Stimulated activated CD4-positive, alpha-beta T cell treated with anti-CD3 and anti-CD28 coated beads, Interleukin-15, amount 100 ng/mL, for 1 hour (primary cell): ENCODE measurements at regions not wholly inside any gene's neighbourhood (a gene's known extent, or its start where the extent isn't known, plus 50 kb on each side); places are given as distances from the start of the nearest gene placed in this dataset.

Experiments
- DNase-seq, 2 donors: peaks; one replicate each; pipeline ENCODE4 v3.0.0-alpha.2; 2020; ENCODE audit warnings: low read depth in 1 of 2, low spot score in 1 of 2

DNA sequence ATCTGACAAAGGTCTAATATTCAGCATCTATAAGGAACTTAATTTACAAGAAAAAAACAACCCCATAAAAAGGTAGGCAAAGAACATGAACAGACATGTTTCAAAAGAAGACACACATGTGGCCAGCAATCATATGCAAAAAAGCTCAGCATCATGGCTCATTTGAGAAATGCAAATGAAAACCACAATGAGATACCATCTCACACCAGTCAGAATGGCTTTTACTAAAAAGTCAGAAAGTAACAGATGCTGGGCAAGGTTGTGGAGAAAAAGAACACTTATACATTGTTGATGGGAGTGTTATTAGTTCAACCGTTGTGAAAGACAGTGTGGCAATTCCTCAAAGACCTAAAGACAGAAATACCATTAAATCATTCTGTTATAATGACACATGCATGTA lies 289.9 kb upstream of the MMS22L start:
- DNase-seq: no peak

DNA sequence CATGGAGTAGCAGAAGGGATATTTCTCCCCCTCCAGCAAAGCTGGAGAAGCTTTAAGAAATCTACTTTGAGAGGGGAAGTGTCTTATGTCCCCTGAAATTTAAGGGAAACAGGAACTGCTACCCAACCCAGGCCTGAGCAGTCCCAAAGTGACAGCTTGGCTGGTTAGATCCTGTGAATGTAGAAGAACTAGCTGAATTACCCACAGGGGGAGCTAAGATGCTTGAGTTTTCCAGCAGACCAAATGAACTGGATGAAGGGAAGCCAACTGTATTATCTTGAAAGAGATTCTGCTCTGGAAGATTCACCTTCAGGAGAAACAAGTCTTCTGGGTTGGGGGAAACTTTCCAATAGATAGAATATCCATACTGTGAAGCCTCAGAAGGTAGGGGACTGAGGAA lies 303.3 kb upstream of the MMS22L start:
- no peak for DNase-seq

DNA sequence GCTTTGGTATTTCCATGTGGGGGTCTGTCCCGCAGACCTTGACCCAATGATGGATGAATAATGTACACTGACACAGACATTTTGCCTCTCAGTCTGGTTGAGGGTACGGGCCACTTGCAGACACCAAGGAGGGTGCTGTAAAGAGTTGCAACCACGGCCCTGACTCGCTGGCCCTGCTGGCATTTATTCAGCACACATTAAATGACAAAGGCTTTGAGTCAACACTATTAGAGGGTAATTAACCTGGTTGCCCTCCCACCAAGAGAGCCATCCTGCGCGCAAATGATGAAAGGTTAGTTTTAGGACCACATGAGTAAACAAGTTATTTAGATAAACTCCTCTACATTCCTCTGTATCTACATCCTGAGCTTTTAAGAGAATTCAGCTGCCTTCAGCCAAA lies 308.9 kb upstream of the MMS22L start:
- DNase-seq: no peak

DNA sequence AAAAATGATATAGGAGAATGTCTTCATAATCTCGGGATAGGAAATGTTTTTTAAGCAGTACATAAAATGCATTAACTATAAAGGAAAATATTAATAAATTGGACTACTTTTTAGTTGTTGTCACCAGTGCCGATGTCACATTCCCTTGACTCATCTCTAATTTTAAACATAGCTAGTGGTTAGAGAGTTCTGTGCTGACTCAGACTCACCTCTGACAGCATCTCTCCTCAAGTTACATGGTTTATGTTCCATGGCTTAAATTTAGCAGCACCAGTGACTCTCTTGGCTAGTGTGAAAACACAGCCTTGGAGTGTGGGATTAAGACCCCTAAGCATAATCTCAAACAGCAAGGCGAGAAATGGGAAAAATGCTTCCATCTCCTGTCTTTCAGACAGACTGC lies 311.8 kb upstream of the MMS22L start:
- no peak for DNase-seq

DNA sequence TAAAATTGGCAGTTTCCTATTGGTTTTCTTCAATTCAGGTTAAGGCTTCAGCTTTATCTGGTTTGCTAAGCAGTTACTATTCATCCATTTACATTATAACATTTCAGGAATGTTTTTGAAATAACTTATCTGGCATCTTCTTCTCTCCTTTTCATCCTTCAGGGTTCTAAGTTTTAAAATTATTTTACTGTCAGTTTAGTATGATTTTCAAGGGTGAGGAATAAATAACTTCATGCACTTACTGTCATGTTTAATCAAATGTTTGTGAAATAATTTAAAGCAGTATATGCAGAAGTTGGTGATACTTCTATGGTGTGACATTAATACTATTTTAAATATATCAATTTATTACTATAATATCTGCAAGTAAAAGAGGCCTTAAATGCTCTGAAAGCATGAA lies 338.1 kb upstream of the MMS22L start:
- no peak for DNase-seq

DNA sequence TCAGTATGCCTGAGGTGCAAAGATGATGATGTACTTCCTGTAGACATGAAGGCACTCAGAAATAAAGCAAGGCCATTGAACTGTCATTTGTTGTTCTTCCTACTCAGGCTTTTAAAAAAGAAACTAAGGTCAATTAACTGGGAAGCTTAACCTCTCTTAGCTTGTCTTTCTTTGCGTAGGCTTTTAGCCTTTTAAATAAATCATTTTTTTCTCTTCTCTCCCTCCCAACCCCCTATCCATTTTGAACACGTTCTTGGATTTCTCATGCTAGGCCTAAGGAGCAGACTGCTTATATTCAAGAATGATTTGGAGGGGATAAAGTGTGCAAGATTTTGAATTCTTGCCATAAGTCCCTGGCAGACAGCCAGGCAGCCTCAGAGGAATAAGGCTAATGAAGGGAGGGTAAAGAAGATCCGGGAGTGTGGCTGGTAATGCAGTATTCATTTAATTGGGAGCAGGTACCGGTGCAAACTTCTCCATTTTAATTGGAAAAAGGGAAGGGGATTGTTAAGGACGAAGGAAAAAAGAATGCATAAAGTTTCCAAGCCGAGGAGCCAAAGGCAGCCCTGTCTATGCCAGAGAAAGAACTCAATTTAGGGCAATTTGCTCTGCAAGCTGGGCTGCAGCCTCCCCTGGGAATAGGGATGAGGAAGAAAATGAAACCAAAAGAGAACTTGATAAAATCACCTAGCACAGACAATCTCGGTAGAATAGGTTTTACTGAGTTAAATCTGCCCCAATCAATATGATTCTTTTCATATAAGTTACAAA lies 343.8 kb upstream of the MMS22L start:
- no peak for DNase-seq

DNA sequence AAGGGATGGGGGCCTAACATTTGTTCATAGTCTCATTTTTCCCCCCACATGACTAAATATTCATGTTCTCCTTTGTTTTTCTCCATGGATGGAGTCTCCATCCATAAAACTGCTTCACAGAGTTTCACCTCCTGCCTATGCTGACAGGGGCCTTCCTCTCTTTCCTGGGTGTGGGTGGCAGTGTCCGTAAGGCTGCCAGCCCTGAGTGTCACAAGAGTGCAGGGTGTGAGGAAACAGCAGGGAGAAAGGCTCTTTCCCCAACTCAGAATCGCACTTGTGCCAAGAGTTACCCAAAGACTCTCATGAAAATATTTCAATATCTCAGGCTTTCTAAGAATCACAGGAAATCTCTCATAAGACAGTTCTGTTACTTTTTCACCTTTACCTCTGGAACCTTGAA lies 346.2 kb upstream of the MMS22L start:
- DNase-seq: no peak

DNA sequence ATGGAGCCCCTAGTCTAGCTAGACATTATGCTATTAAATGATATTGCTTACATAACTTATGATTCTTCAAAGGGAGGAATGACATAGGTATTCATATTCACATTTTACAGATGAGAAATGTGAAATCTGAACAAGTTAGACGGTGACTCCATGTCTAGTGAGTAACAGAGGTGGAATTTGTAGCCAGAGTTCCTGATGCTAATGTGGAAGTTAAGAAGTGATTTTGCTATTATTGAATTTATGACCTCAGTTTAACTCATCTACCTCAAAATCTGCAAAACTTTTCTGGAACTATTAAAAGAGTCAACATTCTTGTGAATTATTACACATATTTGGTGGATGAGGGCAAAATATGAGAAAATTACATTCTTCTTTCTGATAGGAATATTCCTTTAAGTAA lies 347.6 kb upstream of the MMS22L start:
- no peak for DNase-seq

DNA sequence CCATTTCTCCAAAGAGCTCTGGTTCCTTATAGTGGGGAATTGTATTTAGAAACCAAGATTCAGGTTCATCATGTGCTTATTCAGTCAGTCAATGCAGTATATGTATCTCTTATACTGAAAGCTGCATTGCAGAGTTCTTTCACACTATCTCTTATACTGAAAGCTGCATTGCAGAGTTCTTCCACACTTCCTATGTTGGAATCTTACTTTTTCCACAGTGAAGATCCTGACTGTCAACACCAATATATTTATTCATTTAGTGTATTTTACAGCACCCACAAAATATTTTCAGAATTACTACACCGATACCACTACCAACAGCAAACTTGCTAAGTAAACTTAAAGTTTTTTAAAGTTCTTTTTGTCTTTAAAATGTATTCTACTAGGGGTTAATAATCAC lies 349.3 kb upstream of the MMS22L start:
- no peak for DNase-seq

DNA sequence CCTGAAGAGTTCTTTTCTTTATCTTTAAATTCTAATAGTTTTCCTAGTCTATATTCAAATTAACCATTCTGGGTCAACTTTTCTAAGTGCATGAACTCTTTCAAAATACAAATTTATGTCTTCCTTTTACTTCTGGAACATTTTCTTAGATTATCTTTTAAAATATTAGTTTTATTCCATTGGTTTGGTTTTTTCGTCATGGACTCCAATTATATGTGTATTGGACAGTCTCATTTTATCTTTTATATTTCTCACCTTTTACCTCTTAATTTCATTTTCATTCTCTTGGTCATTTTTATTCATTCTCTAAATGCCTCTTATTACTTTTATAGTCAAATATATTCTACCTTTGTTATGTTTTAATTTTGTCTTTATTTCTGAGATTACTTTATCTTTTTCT lies 356.7 kb upstream of the MMS22L start:
- DNase-seq: no peak

DNA sequence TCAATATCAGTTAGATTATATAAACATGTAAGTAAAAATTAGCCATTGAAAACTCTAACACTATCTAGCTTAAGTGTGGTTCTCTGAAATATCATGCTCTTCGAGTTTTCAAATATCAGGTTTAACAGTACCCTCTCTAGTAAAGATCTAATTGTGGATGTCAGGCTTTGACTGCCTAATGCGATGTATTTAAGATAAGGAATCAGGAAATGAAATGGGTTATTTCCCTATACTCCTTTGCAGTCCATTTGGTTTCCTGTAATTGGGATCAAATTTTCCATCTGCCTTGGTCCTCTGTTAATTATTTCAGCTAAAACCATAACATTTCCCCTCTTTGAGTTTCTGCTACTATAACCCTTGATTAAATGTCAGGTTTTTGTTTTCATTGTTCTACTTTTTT lies 361.3 kb upstream of the MMS22L start:
- no peak for DNase-seq

DNA sequence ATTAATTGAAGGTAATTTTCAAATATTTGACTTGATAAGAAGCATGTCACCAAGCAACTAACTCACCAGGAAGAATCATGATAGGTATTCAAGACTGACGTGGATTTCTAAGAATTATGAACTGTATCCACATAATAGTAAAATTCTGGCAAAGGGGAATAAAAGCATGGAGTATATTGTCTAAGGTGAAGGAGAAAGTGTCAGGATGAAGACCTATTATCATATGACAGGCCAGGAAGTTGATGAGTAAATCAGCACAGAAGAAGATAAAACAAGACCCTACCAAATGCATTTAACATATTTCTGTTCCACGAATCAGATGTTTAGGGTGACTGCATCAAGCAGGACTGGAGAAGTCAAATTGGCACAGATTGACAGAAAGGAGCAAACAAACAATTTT lies 362.7 kb upstream of the MMS22L start:
- DNase-seq: no peak

DNA sequence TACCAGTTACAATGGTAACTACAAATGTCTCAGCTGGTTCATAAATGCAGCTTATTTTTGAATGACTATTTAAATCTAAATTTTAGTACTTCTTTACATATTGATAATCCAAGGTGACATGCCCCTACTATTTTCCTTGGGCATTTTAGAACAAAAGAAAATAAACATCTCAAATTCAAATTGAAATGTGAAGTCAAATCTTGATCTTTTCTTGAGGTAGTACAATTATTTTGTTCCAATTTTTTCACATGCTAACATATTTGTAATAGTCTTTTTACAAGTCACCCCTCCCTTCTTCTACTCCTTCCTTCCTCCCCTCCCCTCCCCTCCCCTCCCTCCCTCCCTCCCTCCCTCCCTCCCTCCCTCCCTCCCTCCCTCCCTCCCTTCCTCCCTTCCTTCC lies 370.1 kb upstream of the MMS22L start:
- no peak for DNase-seq

DNA sequence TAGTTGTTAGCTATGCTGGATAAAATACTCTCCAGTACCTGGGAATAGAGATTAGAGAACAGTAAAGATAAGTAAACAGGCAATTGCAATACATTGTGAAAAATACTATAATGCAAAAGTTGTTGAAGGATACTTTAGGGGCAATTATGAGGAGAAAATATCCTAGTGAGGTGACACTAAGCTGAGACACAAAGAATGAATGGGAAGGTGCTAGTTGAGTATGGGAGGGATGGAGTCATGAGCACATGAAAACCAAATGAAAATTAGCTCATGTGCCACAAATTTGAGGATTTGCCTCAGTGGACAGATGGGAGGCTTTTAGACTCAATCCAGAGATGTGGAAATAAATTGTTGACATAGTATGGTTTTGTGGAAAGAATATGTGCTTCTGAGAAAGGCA lies 370.5 kb upstream of the MMS22L start:
- no peak for DNase-seq

DNA sequence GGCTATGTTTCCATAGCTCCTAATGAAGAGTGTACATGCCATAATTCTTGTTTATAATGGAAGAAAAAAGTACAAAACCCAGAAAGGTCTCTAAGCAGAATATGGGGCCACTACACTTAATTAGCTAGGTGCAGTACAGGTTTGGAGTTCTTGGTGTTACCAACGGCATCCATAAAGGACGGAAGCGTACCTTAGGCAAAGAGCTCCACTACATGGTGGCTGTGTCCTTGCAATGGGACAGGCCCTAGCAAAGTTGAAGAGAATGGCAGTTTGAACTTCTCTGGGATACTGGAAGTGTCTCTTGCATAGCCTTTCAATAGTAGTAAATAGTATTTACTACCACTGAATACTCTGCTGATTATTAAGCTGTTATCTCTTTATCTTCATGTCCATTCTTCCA lies 371.7 kb upstream of the MMS22L start:
- DNase-seq: no peak

DNA sequence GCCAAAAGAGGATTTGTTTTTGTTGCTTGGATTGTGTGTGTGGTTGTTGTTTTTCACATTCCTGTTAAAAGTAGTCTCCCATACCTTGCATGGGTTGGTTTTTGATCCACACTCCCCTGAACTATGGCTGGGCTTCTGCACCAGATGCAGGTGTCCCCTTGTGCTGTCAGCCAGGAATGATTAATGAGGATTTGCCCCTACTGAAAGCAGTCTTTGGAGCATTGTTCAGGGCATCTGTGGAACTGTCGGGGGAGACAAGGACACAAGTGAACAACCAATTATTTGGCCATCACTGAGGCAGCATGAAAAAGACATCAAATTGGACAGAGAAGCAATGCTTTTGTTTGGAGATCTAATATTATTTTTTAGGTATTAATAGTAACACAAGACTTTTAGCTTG lies 373.2 kb upstream of the MMS22L start:
- DNase-seq: no peak

DNA sequence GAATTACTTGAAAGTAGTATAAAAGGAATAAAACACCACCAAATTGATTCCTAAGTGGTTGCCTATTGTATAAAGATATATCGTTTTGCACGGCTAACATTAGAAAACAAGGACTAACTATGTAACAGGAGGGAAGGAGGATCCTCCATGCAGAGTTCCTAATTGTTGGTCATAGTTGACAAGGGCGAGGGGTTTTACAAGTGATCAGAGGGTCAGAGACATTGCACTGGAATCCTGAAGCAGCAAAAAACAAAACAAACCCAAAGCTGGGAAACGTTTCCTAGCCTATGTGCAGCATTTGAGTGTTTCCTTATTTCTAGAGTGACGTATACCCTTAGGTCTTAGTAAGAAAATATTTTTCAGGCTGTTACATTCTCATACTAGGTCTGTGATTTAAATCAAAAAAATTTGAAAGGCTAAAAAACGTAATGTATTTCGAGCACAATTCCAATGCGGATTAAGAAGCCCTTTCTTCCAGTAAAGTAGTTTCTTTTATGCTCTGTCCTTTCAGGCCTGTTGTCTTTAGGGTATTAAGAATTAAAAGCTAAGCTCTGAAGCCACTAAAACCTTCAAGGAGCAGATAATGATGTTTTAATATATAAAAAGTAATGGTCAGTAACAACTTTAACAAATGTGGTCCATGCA lies 373.8 kb upstream of the MMS22L start:
- no peak for DNase-seq

DNA sequence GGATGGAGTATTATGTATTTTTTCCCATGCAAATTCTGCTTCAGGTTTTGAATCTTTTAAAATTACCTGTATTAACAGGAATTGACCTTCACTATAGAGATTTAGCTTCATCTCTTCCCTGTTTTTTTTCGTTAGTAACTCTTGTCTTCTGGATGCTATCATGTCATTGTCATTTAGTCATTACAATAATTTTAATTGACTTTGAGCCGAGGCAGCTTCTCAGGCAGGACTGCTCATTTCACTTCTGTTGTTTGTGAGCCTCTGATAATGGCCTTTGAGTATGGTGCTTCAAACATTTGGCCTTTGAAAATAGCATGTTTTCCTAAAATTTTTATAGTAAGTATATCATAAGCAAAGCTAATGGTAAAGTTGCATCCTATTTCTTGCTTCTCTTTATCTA lies 375.1 kb upstream of the MMS22L start:
- DNase-seq: no peak

DNA sequence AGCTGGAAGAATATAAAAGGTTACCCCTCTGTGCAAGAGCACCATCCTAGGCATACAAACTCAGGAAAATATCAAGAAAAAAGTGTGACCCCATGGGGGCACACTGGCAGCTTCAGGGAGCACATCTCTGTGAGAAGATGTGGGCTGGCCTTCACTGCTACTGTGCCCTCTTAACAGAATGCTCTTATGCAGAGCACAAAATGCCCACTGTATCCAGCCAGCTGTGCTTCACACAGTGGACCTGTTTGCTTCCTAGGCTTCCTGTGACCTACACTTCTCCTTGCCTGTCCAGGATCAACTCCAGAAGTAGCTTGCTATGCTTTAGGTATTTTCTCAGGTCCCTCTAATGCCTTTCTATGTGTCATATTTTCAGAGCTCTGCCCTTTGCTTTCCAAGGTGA lies 380.2 kb upstream of the MMS22L start:
- DNase-seq: no peak

DNA sequence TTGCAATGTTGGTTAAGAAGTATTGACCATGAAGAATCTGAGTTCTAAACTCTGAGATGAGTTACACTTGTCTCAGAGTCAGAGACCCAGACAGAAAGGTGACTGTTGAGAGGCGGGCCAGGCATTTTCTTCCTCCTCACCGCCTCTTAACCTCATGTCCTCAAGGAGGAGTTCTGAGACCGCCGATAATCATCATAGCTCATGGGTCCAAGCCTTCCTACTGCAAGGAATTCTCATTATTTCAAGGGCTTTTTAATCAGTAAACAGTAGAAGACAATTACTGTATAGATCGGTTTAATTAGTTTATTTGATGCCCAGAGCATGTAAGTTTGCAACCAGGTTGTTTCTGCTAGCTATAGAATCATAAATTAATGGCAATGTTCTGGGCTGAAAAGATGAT lies 382.4 kb upstream of the MMS22L start:
- no peak for DNase-seq

DNA sequence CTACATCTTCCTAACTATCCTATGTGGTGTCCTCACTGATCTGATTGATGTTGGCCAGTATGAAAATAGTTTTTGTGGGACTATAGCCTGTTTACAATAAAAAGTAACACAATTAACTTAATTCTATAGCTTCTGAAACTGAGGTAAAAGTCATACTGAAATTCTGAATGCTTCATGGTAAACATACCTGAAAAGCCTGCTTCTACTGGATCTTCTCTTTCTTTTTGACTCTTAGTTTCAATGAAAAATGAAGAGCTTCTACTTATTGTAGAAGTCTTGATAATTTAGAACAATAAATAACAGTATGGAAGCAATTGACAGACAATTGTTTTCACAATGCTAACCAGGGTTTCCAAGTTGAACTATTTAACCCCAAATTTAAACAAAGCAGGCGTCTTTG lies 383.9 kb upstream of the MMS22L start:
- DNase-seq: no peak

DNA sequence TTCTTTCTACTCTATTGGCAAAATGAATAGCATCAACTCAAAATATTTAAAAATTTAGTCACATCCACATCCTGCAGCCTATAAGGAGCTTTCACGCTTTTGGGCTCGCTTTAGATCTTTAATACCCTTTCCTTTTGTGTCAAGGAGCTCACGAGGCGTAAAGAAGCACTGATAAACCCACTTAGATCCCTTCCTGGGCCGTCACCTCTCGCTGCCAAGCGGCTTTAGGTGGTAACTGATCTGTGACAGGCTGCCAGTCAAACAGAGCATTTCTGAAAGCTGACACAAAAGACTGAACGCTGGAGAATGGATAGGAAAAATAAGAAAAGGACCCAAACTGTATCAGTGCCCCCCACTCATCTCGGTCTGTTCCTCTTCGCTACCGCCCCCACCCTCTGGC lies 385.7 kb upstream of the MMS22L start:
- DNase-seq: no peak
